ENCODE measurements at regions not wholly inside any gene's neighbourhood (a gene's known extent, or its start where the extent isn't known, plus 50 kb on each side); places are given as distances from the start of the nearest gene placed in this dataset.

DNA sequence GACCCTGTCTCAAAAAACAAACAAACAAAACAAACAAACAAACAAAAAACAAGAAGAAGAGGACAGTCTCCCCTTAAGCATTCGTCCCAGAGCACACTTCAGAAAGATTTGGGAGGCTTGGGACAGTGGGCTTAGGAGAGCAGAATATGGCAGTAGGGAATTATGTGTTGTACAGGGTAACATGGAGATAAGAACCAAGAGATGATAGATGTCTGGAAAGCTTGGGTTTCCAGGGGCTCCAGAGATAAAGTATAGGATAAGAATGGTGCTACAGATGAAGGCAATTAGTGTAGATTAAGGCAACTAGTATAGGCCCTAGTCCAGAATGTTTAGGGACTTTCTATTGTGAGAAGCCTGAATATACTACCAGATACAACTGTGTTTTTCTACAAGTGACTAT is 934.9 kb upstream of the AUTS2 start:
- DNase-seq (ENCODE audit: low spot score), result no peak

DNA sequence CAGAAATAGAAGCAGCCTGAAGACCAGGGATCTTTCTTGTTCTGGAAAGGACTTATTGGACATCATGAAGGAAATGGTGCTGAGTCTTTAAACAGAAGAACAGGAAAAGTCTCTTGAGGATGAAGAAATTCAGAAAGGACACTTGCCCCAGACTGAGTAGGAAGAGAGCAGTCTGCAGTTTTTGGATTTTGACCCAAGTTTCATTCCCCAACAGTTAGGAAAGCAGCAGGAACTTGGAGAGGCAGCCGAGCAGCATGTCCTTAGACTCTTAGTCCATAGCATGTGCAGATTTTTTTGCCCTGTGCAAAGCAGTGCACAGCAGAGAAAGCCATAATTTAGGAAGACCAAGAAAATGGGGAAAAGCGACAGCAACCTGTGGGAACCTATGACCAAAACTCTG is 927.2 kb upstream of the AUTS2 start:
- no peak for DNase-seq (ENCODE audit: low spot score)

DNA sequence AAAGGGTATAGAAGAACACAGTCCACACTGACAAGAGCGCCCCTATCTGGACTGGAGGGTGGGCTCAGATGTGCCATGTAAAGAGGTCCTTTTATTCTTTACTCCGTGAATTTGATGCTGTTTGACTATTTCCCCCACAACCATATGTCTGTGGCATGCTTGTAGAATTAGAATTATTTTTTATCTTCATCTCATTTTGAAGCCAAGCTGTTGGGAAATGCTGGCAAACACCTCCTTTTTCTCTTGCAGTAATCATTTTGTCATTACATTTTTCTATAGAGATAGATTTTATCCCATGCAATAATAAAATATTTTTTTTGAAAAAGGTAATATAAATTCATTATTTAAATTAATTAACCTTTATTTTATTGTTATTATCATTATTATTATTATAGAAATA is 926.6 kb upstream of the AUTS2 start:
- peak; percentile 15 for DNase-seq (ENCODE audit: low spot score)

DNA sequence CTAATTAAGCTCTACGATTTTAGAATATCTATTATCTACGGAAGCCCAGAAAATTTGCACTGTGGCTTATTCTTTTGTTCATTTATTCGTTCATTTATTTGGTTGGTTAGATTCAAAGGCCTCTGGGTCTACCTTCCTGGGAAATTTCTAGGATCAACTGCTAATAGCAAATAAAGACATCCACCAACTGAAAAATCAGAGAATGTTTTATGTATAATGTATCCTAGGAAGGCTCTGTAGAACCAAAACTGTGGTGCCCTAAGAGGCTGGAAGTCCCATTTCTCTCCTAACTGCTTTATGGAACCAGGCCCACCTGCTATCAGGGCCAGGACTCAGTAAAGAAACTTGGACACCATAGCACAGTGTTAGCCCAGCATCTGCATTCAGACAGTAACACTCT is 923.4 kb upstream of the AUTS2 start:
- no peak for DNase-seq (ENCODE audit: low spot score)

DNA sequence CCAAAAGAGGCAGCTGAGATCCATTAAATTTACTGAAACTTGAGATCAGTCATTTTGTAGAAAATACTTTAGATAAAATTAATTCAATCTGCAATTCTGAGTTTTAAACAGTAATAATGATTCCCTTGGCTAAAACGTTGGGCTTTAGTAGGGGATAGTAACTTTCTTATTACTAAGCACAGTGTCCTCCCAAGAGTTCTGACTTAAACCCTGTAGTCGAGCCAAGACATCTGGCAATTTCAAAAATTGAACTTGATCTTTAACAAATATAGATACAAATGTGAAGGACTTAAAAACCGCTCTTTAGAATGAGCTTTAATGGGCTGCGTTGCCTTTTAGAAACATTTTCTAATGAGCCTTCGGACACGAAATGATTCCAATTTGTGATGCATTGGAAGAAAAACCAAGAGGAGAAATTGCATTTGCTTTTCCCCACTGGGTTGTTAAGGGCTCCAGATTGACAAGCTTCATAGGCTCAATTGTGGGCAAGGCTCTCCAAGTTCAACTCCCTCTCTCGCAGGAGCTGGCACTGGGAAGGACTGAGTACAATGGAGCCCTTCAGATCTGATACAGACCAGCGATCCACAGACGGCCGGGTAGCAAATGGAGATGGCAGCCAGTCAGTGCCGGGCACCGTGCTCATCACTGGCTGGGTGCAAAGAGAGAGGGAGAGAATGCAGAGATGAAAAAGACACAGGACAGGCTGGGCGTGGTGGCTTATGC is 921.3 kb upstream of the AUTS2 start:
- peak; percentile 91 for DNase-seq (ENCODE audit: low spot score)

DNA sequence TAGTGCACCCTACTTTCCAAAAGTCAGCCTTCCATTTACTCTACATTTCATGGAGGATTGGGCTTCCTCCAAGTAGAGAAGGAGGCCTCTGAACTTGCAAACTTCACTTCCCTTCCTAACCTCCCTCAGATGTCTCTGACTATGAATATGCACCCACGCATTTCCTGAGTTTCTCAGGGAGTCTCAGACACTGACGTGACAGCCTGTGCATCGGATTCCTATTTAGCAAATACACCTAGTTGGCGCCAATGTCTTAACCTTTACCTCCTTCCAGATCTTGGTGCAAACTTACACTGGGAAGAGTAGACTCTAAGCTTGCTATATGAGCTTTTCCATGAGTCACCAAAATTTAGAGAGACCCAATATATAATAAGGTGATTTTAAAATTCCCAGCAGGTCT is 920.1 kb upstream of the AUTS2 start:
- DNase-seq (ENCODE audit: low spot score), result no peak

DNA sequence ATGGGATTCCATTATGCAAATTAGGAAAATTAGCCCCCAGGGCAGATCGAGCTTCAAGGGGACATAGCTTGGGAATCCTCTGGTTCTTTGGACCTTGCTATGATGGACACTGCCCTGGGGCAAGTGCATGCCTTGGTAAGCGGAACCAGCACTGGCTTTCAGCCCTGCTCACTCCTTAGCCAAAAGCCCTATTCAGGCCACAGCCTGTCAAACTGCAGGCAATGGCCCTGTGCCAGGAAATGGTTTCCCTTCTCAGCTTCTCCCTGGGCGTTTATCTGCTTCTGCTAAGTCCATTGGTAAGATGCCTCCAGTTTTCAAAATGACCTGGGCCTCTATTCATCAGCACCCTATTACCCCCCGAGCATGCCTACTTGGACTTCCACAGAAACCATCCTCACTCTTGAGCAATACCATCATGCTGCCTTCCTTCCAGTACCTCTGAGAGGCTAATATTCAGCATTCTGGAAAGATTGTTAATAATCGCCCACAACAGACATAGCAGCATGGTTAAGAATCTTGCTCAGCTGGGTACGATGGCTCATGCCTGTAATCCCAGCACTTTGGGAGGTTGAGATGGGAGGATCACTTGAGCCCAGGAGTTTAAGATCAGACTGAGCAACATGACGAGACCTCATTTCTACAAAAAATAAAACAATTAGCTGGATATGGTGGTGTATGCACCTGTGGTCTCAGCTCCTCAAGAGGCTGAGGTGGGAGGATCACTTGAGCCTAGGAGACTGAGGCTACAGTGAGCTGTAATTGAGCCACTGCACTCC is 918.6 kb upstream of the AUTS2 start:
- DNase-seq (ENCODE audit: low spot score), result peak; percentile 15

DNA sequence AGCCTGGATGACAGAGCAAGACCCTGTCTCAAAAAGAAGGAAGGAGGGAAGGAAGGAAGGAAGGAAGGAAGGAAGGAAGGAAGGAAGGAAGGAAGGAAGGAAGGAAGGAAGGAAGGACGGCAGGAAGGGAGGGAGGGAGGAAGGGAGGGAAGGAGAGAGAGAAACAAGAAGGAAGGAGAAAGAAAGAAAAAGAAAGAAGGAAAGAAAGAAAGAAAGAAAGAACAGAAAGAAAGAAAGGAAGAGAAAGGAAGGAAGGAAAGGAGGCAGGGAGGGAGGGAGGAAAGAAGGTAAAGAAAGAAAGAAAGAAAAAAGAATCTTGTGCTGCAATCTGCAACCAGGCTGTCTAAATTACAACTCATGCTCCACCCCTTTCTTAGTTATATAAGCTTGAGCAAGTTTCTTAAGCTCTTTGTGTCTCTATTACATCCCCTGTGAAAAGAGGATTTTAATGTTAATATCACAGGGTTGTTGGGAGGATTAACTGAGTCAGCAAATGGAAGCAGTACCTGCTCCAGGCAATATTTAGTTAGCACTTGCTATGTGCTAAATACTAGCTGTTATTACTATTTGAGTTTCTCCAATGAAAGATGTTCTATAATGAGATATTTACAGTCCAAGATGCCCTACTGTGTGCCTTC is 917.9 kb upstream of the AUTS2 start:
- DNase-seq (ENCODE audit: low spot score), result no peak

DNA sequence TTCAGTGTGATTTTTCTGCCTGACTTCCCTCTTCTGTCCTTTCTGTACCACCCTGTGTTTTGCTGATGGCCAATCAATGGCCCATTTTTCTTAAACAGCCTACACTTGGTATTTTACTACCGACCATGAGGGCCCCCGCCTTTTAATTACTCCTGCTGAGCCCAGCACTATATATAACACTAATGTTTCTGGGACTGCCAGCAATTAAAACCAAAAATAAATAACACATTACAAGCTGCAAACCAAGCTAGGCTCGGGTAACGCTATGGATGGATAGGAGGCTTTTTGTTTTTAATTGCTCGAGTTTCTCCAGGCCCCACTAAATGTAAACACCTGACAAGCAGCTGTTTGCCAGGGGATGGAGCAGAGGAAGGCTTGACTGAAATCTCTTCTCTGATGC is 915.4 kb upstream of the AUTS2 start:
- no peak for DNase-seq (ENCODE audit: low spot score)

DNA sequence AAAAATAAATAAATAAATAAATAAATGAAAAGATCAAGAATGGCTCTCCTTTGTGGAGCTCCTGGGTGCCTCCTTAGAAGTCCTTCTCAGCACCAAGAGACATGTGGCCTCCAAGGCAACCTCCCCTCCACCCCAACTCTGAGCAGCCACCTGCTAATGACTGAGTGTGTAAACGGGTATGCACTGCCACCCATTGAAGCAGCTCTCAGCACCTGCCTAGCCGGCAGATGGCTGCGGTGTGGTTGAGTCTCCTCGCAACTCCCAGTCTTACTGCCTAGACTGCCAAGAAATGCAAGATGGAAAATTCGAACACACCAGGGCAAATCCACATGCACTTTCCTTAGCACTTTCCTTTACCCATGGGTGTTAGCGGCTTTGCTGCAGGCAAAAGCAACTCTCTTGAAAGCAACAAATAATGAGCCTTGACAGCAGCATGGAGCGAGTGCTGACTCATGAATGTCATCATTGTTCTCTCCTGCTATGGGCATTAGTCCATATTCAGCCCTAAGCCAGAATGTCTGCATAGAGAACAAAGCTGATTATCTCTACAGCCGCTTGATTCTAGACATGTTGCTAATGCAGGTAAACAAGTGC is 913.9 kb upstream of the AUTS2 start:
- peak; percentile 88 for DNase-seq (ENCODE audit: low spot score)

DNA sequence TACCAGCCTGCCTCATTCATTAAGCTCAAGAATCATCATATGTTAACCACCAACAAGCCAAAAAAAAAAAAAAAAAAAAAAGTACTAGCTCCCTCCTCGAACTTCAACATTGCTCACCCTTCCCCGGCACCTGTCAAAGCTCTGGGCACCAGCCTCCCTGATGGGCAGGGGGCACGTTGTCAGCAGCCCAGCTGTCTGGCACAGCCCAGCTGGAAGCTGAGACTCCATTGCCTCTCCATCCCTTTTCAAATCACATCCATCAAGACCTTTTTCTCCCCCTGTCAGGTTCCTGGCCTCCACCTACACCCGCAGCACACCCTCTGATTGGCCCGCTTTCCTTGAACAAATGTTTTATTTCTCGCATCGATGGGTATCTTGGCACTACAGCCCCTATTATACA is 913.3 kb upstream of the AUTS2 start:
- DNase-seq (ENCODE audit: low spot score), result no peak

DNA sequence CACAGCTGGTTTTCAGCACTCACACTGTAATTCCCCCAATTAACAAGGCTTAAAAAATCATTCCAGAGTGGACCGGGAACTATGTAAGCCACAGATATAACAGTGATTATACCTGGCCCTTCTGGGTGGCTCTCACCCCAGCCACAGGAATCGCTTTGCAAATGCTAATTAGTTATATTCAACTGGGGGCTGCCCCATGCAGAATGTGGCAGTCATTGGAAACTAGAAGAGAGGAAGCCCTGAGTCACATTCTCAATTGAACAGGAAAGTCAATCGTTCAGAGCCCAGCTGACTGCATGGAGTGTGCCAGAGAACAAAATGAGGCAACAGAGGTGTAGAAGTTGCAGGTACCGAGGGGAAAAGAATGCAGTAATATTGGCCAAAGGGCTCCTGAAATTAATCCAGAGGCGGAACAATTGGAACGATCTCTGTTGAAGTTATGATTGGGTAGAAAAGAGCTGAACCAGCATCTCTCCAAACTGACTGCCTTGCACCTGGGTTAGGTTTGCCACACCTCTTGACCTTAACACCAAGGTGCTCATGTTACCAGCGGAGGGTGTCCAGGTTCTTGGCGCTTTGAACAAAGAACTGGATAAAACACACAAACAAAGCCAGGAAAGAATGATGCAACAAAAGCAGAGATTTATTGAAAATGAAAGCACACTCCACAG is 909.7 kb upstream of the AUTS2 start:
- no peak for DNase-seq (ENCODE audit: low spot score)

DNA sequence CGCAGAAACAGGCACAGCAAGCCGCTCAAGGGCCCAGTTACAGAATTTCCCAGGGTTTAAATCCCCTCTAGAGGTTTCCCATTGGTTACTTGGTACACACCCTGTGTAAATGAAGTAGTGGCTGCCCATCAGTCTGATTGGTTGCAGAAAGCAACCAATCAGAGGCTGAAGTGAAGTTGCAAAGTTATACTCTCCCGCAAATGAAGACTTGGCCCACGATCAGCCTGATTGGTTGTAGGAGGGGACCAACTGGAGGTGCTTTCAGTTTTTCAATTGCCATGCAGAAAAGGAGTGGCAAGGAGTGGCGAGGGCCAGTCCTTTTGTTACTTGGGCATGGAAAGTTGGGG is 909.2 kb upstream of the AUTS2 start:
- DNase-seq (ENCODE audit: low spot score), result no peak

DNA sequence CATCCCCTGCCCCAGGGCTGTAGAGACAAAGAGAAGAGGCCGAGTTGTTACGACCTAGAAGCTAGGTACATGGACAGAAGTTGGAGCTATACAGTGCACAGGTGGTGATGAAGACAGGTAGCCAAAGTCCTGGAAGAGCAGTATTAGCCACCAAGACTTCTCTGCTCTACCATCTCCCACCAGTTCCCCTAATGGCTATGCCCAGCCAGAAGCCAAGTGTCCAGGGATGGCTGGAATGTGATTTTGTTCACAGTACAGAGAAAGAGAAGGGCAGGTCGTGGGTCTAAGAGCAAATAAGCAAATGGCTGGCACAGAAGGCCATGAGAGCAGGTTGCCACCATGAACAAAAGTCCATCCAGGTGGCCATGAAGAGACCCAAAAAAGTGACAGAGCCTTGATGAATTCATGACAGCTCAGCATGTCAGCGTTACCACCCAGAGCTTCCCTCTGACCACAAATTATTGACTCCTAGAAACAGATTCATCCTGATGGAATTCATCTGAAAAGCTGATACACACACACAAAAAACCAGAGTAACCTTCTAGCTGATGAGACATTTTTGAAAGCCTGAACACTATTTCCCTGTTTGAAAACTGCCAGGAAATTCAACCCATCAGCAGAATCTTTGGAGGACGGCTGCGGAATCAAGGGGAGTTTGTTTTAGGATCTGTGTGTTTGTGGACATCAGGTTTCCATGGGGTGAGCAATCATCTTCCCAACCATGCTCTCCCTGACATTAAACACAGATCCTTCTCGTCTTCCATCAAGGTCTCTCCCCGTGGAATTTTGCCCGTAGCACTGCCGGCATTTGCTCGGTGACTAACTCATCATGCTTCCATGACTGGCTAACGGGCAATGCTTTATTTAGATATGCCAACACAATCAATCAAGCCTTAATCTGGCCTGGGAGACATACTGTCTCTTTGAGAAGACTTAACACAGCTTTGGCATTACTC is 906.7 kb upstream of the AUTS2 start:
- no peak for DNase-seq (ENCODE audit: low spot score)

DNA sequence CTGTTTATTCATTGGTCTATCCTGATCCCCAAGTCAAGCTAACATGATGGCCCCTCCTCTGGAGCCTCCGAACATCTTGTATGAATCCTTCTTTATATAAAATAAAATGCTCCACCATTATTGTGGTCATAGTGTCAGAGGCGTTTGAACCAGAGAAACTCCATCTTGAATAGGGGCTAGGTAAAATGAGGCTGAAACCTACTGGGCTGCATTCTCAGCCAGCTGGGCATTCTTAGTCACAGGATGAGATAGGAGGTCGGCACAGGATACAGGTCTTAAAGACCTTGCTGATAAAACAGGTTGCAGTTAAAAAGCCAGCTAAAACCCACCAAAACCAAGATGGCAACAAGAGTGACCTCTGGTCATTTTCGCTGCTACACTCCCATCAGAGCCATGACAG is 905.8 kb upstream of the AUTS2 start:
- no peak for DNase-seq (ENCODE audit: low spot score)

DNA sequence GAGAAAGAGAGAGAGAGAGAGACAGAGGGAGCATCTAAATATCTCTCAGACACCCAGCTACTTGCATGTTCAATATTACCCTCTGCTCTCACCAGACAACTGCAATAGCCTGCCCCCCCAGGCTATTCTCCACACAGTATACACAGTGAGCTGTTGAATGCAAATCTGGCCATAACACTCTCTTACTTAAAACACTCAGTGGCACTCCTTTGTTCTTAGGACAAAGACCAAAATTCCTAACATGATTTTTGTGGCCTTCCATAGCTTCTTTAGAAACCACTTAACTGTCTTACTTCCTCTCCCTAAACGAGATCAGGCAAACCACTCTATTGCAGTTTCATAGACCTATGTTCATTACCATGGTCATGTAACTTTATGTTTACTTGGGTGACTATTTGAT is 903.6 kb upstream of the AUTS2 start:
- no peak for DNase-seq (ENCODE audit: low spot score)

DNA sequence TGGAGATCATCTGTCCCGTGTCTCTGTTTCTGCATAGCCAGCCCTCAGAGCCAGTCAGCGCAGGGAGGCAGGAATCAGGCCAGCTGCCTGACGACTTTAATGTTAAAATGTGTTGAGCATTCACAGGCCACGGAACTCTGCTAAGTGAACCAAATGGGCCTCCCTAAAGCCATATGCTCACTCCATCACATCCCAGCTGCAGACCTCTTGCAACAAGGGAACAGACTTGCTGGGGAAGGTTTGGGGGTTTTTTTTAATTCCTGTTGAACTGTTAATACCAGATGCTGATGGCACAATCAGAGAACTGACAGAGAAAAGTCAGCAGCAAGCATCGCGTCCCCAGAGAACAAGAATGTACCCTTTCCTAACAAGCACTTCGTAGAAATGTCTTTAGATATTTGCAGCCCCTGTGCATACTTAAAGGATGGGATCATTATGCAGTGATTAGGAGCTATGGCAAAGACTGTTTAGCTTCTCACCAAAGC is 900.4 kb upstream of the AUTS2 start:
- peak; percentile 43 for DNase-seq (ENCODE audit: low spot score)

DNA sequence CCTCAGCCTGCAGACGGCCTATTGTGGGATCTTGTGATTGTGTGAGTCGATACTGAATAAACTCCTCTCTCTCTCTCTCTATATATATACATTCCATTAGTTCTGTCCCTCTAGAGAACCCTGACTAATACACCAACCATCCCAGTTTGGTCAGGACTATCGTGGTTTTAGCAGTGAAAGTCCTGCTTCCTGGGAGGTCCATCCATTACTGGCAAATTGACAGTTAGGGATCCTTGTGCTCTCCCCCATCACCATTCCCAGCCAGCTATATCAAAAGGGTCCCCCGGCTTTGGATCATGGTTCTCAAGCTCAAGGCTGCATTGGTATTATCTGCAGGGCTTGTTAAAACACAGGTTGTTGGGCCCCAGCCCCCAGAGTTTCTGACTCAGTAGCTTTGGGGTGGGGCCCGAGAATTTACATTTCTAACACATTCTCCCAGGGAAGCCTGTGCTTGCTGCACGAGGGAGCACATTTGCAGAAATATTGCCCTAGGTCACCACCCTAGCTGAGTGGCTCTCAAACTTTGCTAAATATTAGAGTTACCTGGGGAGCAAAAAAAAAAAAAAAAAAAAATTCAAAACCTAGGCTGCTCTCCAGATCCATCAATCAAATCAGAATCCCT is 899.1 kb upstream of the AUTS2 start:
- no peak for DNase-seq (ENCODE audit: low spot score)

DNA sequence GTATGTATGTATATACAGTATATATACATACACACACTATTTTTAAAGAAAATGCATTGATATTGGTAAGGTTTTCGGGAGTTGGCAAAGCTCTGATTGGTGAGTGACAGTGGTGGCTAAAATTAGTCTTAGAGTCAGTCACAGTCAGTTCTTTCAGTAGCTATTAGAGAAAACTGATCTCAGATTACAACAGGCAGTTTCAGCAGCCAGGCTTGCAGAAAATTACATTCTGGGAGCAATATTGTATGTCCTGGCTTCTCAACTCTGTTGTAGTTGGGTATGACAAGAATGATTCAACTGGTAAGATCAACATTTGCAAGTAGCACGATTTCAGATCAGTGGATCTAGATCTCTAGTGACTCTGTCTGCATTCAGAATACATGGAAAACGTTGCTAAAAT is 897.9 kb upstream of the AUTS2 start:
- DNase-seq (ENCODE audit: low spot score), result no peak

DNA sequence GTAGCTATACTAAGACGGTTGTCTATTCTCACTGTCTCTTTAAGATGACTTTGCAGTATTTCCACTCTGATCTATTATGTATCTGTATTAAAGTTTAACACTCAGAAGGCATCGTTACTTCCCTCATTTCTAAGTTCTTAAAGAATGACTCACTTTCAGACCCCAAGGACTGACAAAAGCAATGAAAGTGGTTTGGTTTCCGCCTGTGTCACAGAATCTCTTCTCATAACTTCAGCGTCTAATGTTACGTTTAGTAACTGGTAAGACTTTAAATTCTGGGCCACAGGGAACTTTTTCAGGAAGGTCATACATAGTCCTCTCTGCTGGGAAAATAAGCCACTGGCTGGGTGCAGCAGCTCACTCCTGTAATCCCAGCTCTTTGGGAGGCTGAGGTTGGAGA is 892.0 kb upstream of the AUTS2 start:
- no peak for DNase-seq (ENCODE audit: low spot score)

DNA sequence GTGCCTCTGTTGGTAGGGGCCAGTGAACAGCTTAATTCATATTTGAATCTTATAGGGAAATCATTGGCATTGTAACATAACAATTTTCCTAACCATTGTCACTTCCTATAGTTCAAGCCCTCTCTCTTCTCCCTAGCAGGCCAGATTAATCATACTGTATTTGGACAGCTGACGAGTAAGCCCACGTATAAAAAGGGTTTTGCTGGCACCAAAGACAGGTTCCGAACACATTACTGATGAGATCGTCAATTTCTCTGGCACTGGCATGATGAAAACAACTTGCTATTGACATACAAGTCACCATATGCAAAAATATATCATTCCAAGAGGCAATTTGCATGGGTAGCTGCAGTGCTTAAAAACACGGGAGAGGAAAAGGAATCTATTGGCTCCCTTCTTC is 891.1 kb upstream of the AUTS2 start:
- no peak for DNase-seq (ENCODE audit: low spot score)
